ENCODE measurements at regions not wholly inside any gene's neighbourhood (a gene's known extent, or its start where the extent isn't known, plus 50 kb on each side); places are given as distances from the start of the nearest gene placed in this dataset.

DNA sequence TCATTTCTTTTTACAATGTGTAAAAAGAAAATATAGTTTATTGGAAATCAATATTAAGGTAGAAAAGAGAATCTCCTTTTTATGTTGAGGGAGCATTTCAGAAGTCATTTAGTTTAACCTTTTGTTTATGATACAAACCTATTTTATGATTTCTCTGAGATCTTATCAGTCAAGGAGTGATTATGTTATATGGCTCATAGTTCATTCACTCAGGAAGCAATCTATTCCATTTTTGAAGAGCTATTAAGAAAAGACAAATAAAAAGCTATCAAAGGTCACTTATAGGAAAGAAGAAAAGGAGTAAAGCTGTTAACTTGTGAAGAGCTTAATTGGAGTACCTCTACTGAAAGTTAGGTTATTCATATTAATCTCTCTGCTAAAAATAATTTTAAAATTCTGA, 526.6 kb upstream of the JAG1 start:
- no peak for DNase-seq (ENCODE audit: low spot score)
- H3K27me3 ChIP-seq (ENCODE audit: insufficient read depth) = no peaks in the 10 kb centered on the region
- H3K4me3 ChIP-seq = no peak overlapping the region
- H4K20me1 ChIP-seq (replicated peaks; ENCODE audit: insufficient read depth) = no peaks in the 10 kb centered on the region
- no peaks in the 10 kb centered on the region for H3K27me3 Mint-ChIP-seq (ENCODE audit: insufficient read depth, low read depth, poor library complexity)
- H3K36me3 Mint-ChIP-seq (ENCODE audit: low read depth) = no peaks in the 10 kb centered on the region
- H3K4me2 ChIP-seq = no peak overlapping the region
- H3K79me2 ChIP-seq (replicated peaks; ENCODE audit: insufficient read depth) = no peaks in the 10 kb centered on the region
- no peaks in the 10 kb centered on the region for H3K9me3 Mint-ChIP-seq
- H3K9me2 ChIP-seq (ENCODE audit: insufficient read depth) = no peaks in the 10 kb centered on the region
- peaks cover 9% of the 10 kb centered on the region; the same call in 1 of the 2 replicates for H3K4me1 ChIP-seq (ENCODE audit: insufficient read depth)
- no peaks in the 10 kb centered on the region for H3K36me3 ChIP-seq (ENCODE audit: insufficient read depth)
- H2AFZ ChIP-seq = no peak overlapping the region
- TF ChIP-seq CTCF (conservative IDR thresholded peaks at IDR 0.05; ENCODE audit: low read depth in 2 of 2) (no peak), EZH2 (IDR thresholded peaks at IDR 0.05; ENCODE audit: low read depth, unreplicated experiment) (no peak), CREB1 (CRISPR knock-in tag; IDR thresholded peaks at IDR 0.05; ENCODE audit: low read depth) (no peak), JUNB (IDR thresholded peaks at IDR 0.05; ENCODE audit: unreplicated experiment) (no peak), REST (IDR thresholded peaks at IDR 0.05; ENCODE audit: unreplicated experiment) (no peak), POLR2AphosphoS5 (IDR thresholded peaks at IDR 0.05; ENCODE audit: low read depth) (no peak), EZH2phosphoT487 (IDR thresholded peaks at IDR 0.05; ENCODE audit: unreplicated experiment) (no peak), ZNF114 (CRISPR knock-in tag; IDR thresholded peaks at IDR 0.05) (no peak), ZNF331 (CRISPR knock-in tag; IDR thresholded peaks at IDR 0.05; ENCODE audit: low read depth) (no peak)
- H3K4me3 Mint-ChIP-seq = no peak overlapping the region
- H3K4me1 Mint-ChIP-seq = peaks cover 25% of the 10 kb centered on the region
- no peak for ATAC-seq
- no peaks in the 10 kb centered on the region for H3F3A ChIP-seq (replicated peaks; ENCODE audit: low read depth)
- H3K27ac ChIP-seq (ENCODE audit: low read depth) = no peak overlapping the region
- H3K27ac Mint-ChIP-seq = no peak overlapping the region

GRCh38 chr20:11204926-11205768, 531.3 kb upstream of the JAG1 start:
- peaks cover 29% of the 10 kb centered on the region for H3K4me1 Mint-ChIP-seq
- Histone ChIP-seq H3K36me3 (ENCODE audit: insufficient read depth) (no peaks in the 10 kb centered on the region), H2AFZ (no peak overlapping the region), H3K79me2 (replicated peaks; ENCODE audit: insufficient read depth) (no peaks in the 10 kb centered on the region), H4K20me1 (replicated peaks; ENCODE audit: insufficient read depth) (no peaks in the 10 kb centered on the region), H3K4me1 (ENCODE audit: insufficient read depth) (peaks cover 9% of the 10 kb centered on the region; the same call in 1 of the 2 replicates), H3K9me2 (ENCODE audit: insufficient read depth) (0 out of 2 replicates have a peak, but pooled peaks cover 6% of the 10 kb centered on the region), H3K27me3 (ENCODE audit: insufficient read depth) (no peaks in the 10 kb centered on the region), H3K27ac (ENCODE audit: low read depth) (no peak overlapping the region), H3K4me2 (no peak overlapping the region), H3F3A (replicated peaks; ENCODE audit: low read depth) (no peaks in the 10 kb centered on the region), H3K4me3 (no peak overlapping the region)
- no peak overlapping the region for H3K4me3 Mint-ChIP-seq
- no peaks in the 10 kb centered on the region for H3K9me3 Mint-ChIP-seq
- TF ChIP-seq CTCF (conservative IDR thresholded peaks at IDR 0.05; ENCODE audit: low read depth in 2 of 2) (peak; percentile 89 to 95), JUNB (IDR thresholded peaks at IDR 0.05; ENCODE audit: unreplicated experiment) (no peak), EZH2 (IDR thresholded peaks at IDR 0.05; ENCODE audit: low read depth, unreplicated experiment) (no peak), ZNF331 (CRISPR knock-in tag; IDR thresholded peaks at IDR 0.05; ENCODE audit: low read depth) (no peak), CREB1 (CRISPR knock-in tag; IDR thresholded peaks at IDR 0.05; ENCODE audit: low read depth) (no peak)
- no peaks in the 10 kb centered on the region for H3K36me3 Mint-ChIP-seq (ENCODE audit: low read depth)
- no peaks in the 10 kb centered on the region for H3K27me3 Mint-ChIP-seq (ENCODE audit: insufficient read depth, low read depth, poor library complexity)
- peak; percentile 88 for DNase-seq (ENCODE audit: low spot score)
- peak; percentile 98 for ATAC-seq
- H3K27ac Mint-ChIP-seq = no peak overlapping the region

Measured in GM23338 (cell line).